Testis (tissue), 2 donors: ENCODE measurements at regions not wholly inside any gene's neighbourhood (a gene's known extent, or its start where the extent isn't known, plus 50 kb on each side); places are given as distances from the start of the nearest gene placed in this dataset.

ENCODE experiments used
- POLR2A ChIP-seq: fragments of 450-650 bp; IDR thresholded peaks from one replicate; pipeline ENCODE4 v1.6.1; 2017; ENCODE audit warnings: antibody characterized with exemption, mild to moderate bottlenecking, moderate library complexity
- TF ChIP-seq, protein P1 (sequence below), 3 experiments: fragments of 450-650 bp in 2 of 3; fragments of 200-600 bp in 1 of 3; sonication (generic) in 1 of 3; IDR thresholded peaks; one replicate each; pipeline ENCODE4 v1.5.1; 2016 to 2019; ENCODE audit warnings: antibody characterized with exemption in 3 of 3, mild to moderate bottlenecking in 2 of 3, moderate library complexity in 1 of 3

- TF ChIP-seq, protein P1, sequence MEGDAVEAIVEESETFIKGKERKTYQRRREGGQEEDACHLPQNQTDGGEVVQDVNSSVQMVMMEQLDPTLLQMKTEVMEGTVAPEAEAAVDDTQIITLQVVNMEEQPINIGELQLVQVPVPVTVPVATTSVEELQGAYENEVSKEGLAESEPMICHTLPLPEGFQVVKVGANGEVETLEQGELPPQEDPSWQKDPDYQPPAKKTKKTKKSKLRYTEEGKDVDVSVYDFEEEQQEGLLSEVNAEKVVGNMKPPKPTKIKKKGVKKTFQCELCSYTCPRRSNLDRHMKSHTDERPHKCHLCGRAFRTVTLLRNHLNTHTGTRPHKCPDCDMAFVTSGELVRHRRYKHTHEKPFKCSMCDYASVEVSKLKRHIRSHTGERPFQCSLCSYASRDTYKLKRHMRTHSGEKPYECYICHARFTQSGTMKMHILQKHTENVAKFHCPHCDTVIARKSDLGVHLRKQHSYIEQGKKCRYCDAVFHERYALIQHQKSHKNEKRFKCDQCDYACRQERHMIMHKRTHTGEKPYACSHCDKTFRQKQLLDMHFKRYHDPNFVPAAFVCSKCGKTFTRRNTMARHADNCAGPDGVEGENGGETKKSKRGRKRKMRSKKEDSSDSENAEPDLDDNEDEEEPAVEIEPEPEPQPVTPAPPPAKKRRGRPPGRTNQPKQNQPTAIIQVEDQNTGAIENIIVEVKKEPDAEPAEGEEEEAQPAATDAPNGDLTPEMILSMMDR (IDR thresholded peaks at IDR 0.05): no peak
- TF ChIP-seq POLR2A: no peak
Measured at GRCh38 chr7:96558093-96558492, 151.6 kb downstream of the SEM1 start.
